DOHH2 (cell line): ENCODE measurements at regions not wholly inside any gene's neighbourhood (a gene's known extent, or its start where the extent isn't known, plus 50 kb on each side); places are given as distances from the start of the nearest gene placed in this dataset.

Source experiments
- CTCF ChIP-seq: fragments of 200-600 bp; sonication (generic); IDR thresholded peaks from one replicate; pipeline ENCODE4 v1.5.1; 2014; ENCODE audit warnings: antibody characterized with exemption, mild to moderate bottlenecking, low read depth, low read length; ENCODE audit not compliant: poor library complexity, severe bottlenecking
- EZH2phosphoT487 ChIP-seq: fragments of 200-600 bp; sonication (generic); IDR thresholded peaks from 2 replicates; pipeline ENCODE4 v1.6.1; 2017; ENCODE audit warnings: borderline replicate concordance, mild to moderate bottlenecking, antibody characterized with exemption, low read length, moderate library complexity, mixed read lengths

GRCh38 chr11:121958323-121958970 lies 157.6 kb downstream of the BLID start:
- TF ChIP-seq CTCF (no peak), EZH2phosphoT487 (no peak)
